Kidney (tissue), 10 donors: ENCODE measurements at regions not wholly inside any gene's neighbourhood (a gene's known extent, or its start where the extent isn't known, plus 50 kb on each side); places are given as distances from the start of the nearest gene placed in this dataset.
A peak's percentile ranks its signal among the peaks of the same experiment; 100 is the strongest.
"Not testable (repeated sequence)": the region's sequence is repeated elsewhere in the genome, so short reads cannot be mapped to it uniquely, and the experiment has no call there.

Experiments
- DNase-seq, 5 donors: peaks; one replicate each; pipeline ENCODE4 v3.0.0-alpha.2; 2013 to 2020
- FAIRE-seq: peaks from 2 replicates; lab custom pipeline; 2012; peaks lifted over from hg19 to GRCh38; lab: Jason Lieb, UNC
- H3K27ac ChIP-seq, 2 donors: one replicate each; pipeline ENCODE4 v1.7.0; 2013; ENCODE audit warnings: low read depth in 2 of 2, low read length in 2 of 2, inconsistent platforms in 1 of 2
- H3K27me3 ChIP-seq: one replicate; pipeline ENCODE4 v1.7.1; 2013; ENCODE audit warnings: low read length, inconsistent platforms; ENCODE audit not compliant: control insufficient read depth, insufficient read depth
- H3K36me3 ChIP-seq, 3 donors: one replicate each; pipeline versions ENCODE4 v1.7.0 to v1.7.1; 2013; ENCODE audit warnings: low read length in 3 of 3, control low read depth in 1 of 3, inconsistent platforms in 1 of 3; ENCODE audit not compliant: insufficient read depth in 3 of 3, control insufficient read depth in 2 of 3
- H3K4me1 ChIP-seq, 3 donors: one replicate each; pipeline versions ENCODE4 v1.7.0 to v1.7.1; 2013; ENCODE audit warnings: low read length in 3 of 3, inconsistent platforms in 1 of 3, low read depth in 1 of 3; ENCODE audit not compliant: control insufficient read depth in 2 of 3, insufficient read depth in 2 of 3
- H3K4me3 ChIP-seq, 3 donors: one replicate each; pipeline versions ENCODE4 v1.7.0 to v1.8.1; 2013; ENCODE audit warnings: low read length in 3 of 3, control low read depth in 1 of 3, inconsistent platforms in 1 of 3
- H3K9ac ChIP-seq, 3 donors: one replicate each; pipeline versions ENCODE4 v1.7.0 to v1.7.1; 2013; ENCODE audit warnings: low read length in 3 of 3, control low read depth in 1 of 3, inconsistent platforms in 1 of 3
- H3K9me3 ChIP-seq, 3 donors: one replicate each; pipeline versions ENCODE4 v1.7.0 to v1.7.1; 2013; ENCODE audit warnings: low read length in 3 of 3, control low read depth in 1 of 3, inconsistent platforms in 1 of 3; ENCODE audit not compliant: control insufficient read depth in 2 of 3, insufficient read depth in 1 of 3
- intact Hi-C: fragments of 100-400 bp; cut with DNase I; formaldehyde crosslinking; loops from one replicate; pipeline ENCODE4 v1.11.1; 2022
- donor health status: control.
- donor health status: control.
- donor health status: DM: yes; HTN: yes; CAD: no.
- donor health status: Normal renal cell carcinoma (clear cell type).

GRCh38 chr9:42434844-42435714 is 251.6 kb downstream of the SPATA31A6 start:
- H3K4me3 ChIP-seq, H3K27ac ChIP-seq, H3K27me3 ChIP-seq, H3K4me1 ChIP-seq, H3K36me3 ChIP-seq, H3K9me3 ChIP-seq, intact Hi-C loops, H3K9ac ChIP-seq, FAIRE-seq: not testable (repeated sequence)
- peak in 2 of 5 donors; percentile 4 to 38 for DNase-seq

GRCh38 chr9:42435715-42436342 is 252.4 kb downstream of the SPATA31A6 start:
- H3K9ac ChIP-seq, H3K4me3 ChIP-seq, H3K4me1 ChIP-seq, H3K9me3 ChIP-seq, intact Hi-C loops, DNase-seq, H3K27me3 ChIP-seq, H3K36me3 ChIP-seq, H3K27ac ChIP-seq, FAIRE-seq: not testable (repeated sequence)

DNA sequence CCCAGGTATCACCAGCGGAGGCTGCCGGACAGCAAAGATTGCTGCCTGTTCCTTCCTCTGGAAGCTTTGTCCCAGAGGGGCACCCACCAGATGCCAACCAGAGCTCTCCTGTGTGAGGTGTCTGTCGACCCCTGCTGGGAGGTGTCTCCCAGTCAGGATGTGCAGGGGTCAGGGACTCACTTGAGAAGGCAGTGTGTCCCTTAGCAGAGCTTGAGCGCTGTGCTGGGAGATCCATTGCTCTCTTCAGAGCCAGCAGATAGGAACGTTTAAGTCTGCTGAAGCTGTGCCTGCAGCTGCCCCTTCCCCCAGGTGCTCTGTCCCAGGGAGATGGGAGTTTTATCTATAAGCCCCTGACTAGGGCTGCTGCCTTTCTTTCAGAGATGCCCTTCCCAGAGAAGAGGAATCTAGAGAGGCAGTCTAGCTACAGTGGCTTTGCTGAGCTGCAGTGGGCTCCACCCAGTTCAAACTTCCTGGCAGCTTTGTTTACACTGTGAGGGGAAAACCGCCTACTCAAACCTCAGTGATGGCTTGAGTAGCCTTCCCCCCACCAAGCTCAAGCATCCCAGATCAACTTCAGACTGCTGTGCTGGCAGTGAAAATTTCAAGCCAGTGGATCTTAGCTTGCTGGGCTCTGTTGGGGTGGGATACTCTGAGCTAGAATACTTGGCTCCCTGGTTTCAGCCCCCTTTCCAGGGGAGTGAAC is 253.7 kb downstream of the SPATA31A6 start:
- H3K4me3 ChIP-seq, H3K27me3 ChIP-seq, H3K36me3 ChIP-seq, H3K9me3 ChIP-seq, H3K4me1 ChIP-seq, intact Hi-C loops, H3K27ac ChIP-seq, H3K9ac ChIP-seq, FAIRE-seq, DNase-seq: not testable (repeated sequence)

DNA sequence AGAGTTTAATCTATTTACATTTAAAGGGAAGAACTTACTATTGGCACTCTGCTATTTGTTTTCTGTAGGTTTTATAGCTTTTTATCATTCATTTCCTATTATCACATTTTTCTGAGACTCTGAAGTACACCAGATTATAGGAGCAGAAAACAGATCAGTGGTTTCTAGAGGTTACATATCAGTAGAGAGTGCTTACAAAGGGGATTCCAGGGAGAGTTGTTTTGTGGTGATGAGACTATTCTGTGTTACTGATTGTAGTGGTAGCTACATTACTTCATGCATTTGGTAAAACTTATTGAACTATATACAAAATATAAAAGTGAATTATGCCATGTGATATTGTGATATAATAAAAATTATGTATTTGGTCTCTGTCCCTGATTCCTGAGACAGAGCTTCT is 259.2 kb downstream of the SPATA31A6 start:
- H3K9me3 ChIP-seq, H3K4me1 ChIP-seq, H3K36me3 ChIP-seq, DNase-seq, H3K4me3 ChIP-seq, H3K27me3 ChIP-seq, H3K9ac ChIP-seq, FAIRE-seq, intact Hi-C loops, H3K27ac ChIP-seq: not testable (repeated sequence)

- intact Hi-C loops, H3K9me3 ChIP-seq, H3K9ac ChIP-seq, H3K4me3 ChIP-seq, H3K36me3 ChIP-seq, H3K4me1 ChIP-seq, H3K27ac ChIP-seq, DNase-seq, H3K27me3 ChIP-seq, FAIRE-seq: not testable (repeated sequence)
Observed at GRCh38 chr9:42443414-42443813, 260.0 kb downstream of the SPATA31A6 start.

GRCh38 chr9:42461436-42461835 is 278.0 kb downstream of the SPATA31A6 start:
- DNase-seq, FAIRE-seq, H3K9me3 ChIP-seq, intact Hi-C loops, H3K36me3 ChIP-seq, H3K4me1 ChIP-seq, H3K4me3 ChIP-seq, H3K9ac ChIP-seq, H3K27me3 ChIP-seq, H3K27ac ChIP-seq: not testable (repeated sequence)

- H3K27ac ChIP-seq, H3K36me3 ChIP-seq, H3K4me1 ChIP-seq, H3K9me3 ChIP-seq, DNase-seq, H3K27me3 ChIP-seq, FAIRE-seq, H3K4me3 ChIP-seq, intact Hi-C loops, H3K9ac ChIP-seq: not testable (repeated sequence)
Observed at GRCh38 chr9:42461863-42462262, 278.4 kb downstream of the SPATA31A6 start.

GRCh38 chr9:42463981-42464380 is 280.5 kb downstream of the SPATA31A6 start:
- H3K4me3 ChIP-seq, H3K9me3 ChIP-seq, H3K4me1 ChIP-seq, intact Hi-C loops, H3K27me3 ChIP-seq, H3K36me3 ChIP-seq, FAIRE-seq, H3K27ac ChIP-seq, H3K9ac ChIP-seq: not testable (repeated sequence)
- DNase-seq = peak in 2 of 5 donors; percentile 0 to 55
